ENCODE measurements at regions not wholly inside any gene's neighbourhood (a gene's known extent, or its start where the extent isn't known, plus 50 kb on each side); places are given as distances from the start of the nearest gene placed in this dataset.

DNA sequence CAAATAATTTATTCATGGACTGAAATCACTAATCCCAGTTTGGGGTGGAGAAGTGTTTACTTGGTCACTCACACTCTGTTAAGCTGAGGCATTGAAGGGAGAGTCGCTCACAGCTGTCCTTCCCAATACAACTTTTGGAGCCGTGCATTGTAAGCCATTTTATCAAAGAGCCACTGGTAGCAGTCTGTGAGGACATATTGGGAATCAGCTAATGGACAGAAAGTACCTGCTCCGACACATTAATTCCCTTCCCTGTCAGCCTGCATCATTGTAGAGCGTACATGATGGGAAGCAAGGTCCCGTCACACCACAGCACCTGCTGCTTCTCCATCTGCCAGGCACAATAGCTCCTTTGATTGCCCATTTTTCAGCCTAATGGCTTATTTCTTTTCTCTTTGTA is 643.2 kb downstream of the SQOR start:
- Histone ChIP-seq H3K36me3 (ENCODE audit: control insufficient read depth in 2 of 2, insufficient read depth in 2 of 2, low read length in 1 of 2) (no peaks in the 10 kb centered on the region), H3K4me3 (ENCODE audit: low read length in 2 of 2) (no peak overlapping the region), H3K27ac (ENCODE audit: low read depth in 1 of 2, low read length in 1 of 2) (no peak overlapping the region), H3K9me3 (ENCODE audit: control insufficient read depth in 2 of 2, insufficient read depth in 1 of 2, low read length in 1 of 2) (no peaks in the 10 kb centered on the region), H3K27me3 (ENCODE audit: control insufficient read depth in 2 of 2, insufficient read depth in 1 of 2, low read length in 1 of 2) (no peaks in the 10 kb centered on the region), H3K4me1 (ENCODE audit: control insufficient read depth in 2 of 2, insufficient read depth in 2 of 2, low read length in 2 of 2) (no peaks in the 10 kb centered on the region)
- 94% methylated on average over 5 of the region's 5 CpGs for WGBS
- DNase-seq (ENCODE audit: low read depth in 6 of 9, low spot score in 9 of 9): no peak

GRCh38 chr15:46278486-46279090 is 643.8 kb downstream of the SQOR start:
- 92% methylated on average over 5 of the region's 5 CpGs for WGBS
- no peaks in the 10 kb centered on the region for H3K9me3 ChIP-seq (ENCODE audit: control insufficient read depth in 2 of 2, insufficient read depth in 1 of 2, low read length in 1 of 2)
- H3K27ac ChIP-seq (ENCODE audit: low read depth in 1 of 2, low read length in 1 of 2): no peak overlapping the region
- no peaks in the 10 kb centered on the region for H3K27me3 ChIP-seq (ENCODE audit: control insufficient read depth in 2 of 2, insufficient read depth in 1 of 2, low read length in 1 of 2)
- no peak for DNase-seq (ENCODE audit: low read depth in 6 of 9, low spot score in 9 of 9)
- H3K36me3 ChIP-seq (ENCODE audit: control insufficient read depth in 2 of 2, insufficient read depth in 2 of 2, low read length in 1 of 2): no peaks in the 10 kb centered on the region
- H3K4me3 ChIP-seq (ENCODE audit: low read length in 2 of 2): no peak overlapping the region
- no peaks in the 10 kb centered on the region for H3K4me1 ChIP-seq (ENCODE audit: control insufficient read depth in 2 of 2, insufficient read depth in 2 of 2, low read length in 2 of 2)

DNA sequence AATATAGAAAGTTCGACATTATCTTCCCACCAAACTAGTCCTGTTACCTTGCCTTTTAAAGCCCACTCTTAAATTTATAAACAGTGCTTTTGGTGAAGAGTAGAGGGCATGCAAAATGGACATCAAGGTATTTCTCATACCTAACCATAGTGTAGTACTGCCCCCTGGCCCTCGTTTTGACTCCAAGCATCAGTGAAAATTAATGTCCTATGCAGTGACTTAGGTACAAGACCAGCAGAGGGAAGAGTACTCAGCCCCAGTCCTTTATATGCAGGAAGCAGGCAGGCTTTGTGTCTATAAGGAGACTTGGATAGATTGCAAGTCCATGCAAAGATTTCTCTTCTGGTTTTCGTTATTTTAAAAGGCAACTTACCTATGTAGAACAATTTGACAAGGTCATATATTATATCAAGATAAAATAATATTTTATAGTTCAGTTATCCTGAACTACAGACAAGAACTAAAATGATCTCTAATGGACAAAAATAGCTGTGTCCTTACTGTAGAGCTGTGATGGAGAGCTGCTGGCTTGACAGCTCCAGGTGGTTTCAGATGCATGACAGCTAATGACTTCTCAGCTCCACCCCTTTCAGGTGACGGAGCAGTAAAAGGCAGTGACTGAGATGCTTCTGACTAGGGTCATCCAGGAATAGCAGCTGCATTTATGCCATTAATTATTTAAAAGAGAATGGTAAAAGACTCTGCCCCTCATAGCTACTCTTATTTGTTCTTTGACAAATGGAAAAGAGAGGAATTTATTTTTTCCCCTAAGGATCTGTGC is 646.1 kb downstream of the SQOR start:
- no peak for DNase-seq (ENCODE audit: low read depth in 6 of 9, low spot score in 9 of 9)
- no peaks in the 10 kb centered on the region for H3K9me3 ChIP-seq (ENCODE audit: control insufficient read depth in 2 of 2, insufficient read depth in 1 of 2, low read length in 1 of 2)
- WGBS: 60% methylated on average over 4 of the region's 4 CpGs

GRCh38 chr15:46293550-46293949 is 658.7 kb downstream of the SQOR start:
- Histone ChIP-seq H3K4me3 (ENCODE audit: low read length in 2 of 2) (no peak overlapping the region), H3K27ac (ENCODE audit: low read depth in 1 of 2, low read length in 1 of 2) (no peak overlapping the region), H3K4me1 (ENCODE audit: control insufficient read depth in 2 of 2, insufficient read depth in 2 of 2, low read length in 2 of 2) (no peaks in the 10 kb centered on the region), H3K27me3 (ENCODE audit: control insufficient read depth in 2 of 2, insufficient read depth in 1 of 2, low read length in 1 of 2) (no peaks in the 10 kb centered on the region), H3K36me3 (ENCODE audit: control insufficient read depth in 2 of 2, insufficient read depth in 2 of 2, low read length in 1 of 2) (no peaks in the 10 kb centered on the region), H3K9me3 (ENCODE audit: control insufficient read depth in 2 of 2, insufficient read depth in 1 of 2, low read length in 1 of 2) (peaks cover 0 to 4% of the 10 kb centered on the region in 2 donors)
- 93% methylated on average over 3 of the region's 3 CpGs for WGBS
- DNase-seq (ENCODE audit: low read depth in 6 of 9, low spot score in 9 of 9): no peak

More for the DNA sequence above, 646.1 kb downstream of the SQOR start:
- Histone ChIP-seq H3K27ac (ENCODE audit: low read depth in 1 of 2, low read length in 1 of 2) (no peak overlapping the region), H3K4me3 (ENCODE audit: low read length in 2 of 2) (no peak overlapping the region), H3K27me3 (ENCODE audit: control insufficient read depth in 2 of 2, insufficient read depth in 1 of 2, low read length in 1 of 2) (no peaks in the 10 kb centered on the region), H3K4me1 (ENCODE audit: control insufficient read depth in 2 of 2, insufficient read depth in 2 of 2, low read length in 2 of 2) (no peaks in the 10 kb centered on the region), H3K36me3 (ENCODE audit: control insufficient read depth in 2 of 2, insufficient read depth in 2 of 2, low read length in 1 of 2) (no peaks in the 10 kb centered on the region)

- no peaks in the 10 kb centered on the region for H3K4me1 ChIP-seq (ENCODE audit: control insufficient read depth in 2 of 2, insufficient read depth in 2 of 2, low read length in 2 of 2)
- whole genome bisulfite sequencing: 83% methylated on average over 8 of the region's 8 CpGs
- DNase-seq (ENCODE audit: low read depth in 6 of 9, low spot score in 9 of 9): no peak
- no peaks in the 10 kb centered on the region for H3K27me3 ChIP-seq (ENCODE audit: control insufficient read depth in 2 of 2, insufficient read depth in 1 of 2, low read length in 1 of 2)
- no peaks in the 10 kb centered on the region for H3K36me3 ChIP-seq (ENCODE audit: control insufficient read depth in 2 of 2, insufficient read depth in 2 of 2, low read length in 1 of 2)
- no peak overlapping the region for H3K4me3 ChIP-seq (ENCODE audit: low read length in 2 of 2)
- H3K27ac ChIP-seq (ENCODE audit: low read depth in 1 of 2, low read length in 1 of 2): no peak overlapping the region
- H3K9me3 ChIP-seq (ENCODE audit: control insufficient read depth in 2 of 2, insufficient read depth in 1 of 2, low read length in 1 of 2): no peaks in the 10 kb centered on the region
Measured at GRCh38 chr15:46296002-46296401, 661.2 kb downstream of the SQOR start.

DNA sequence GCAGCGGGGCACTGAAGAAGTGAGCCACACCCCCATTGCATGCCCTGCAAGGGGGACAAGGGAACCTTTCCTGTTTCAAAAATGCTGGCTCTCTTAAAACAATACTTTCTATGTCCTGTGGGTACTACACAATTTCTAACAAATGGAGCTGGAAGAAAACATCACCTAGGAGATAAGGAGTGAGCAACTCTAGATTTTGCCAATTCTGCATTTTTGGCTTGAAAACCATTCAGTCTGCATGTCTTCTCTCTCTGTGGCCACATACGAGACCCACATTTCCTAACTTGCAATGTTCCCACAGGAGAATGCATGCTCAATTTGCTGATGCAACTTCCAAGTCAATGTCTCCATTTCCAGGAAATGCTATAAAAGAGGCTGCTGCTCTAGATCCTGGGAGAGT is 662.0 kb downstream of the SQOR start:
- no peak for DNase-seq (ENCODE audit: low read depth in 6 of 9, low spot score in 9 of 9)
- H3K9me3 ChIP-seq (ENCODE audit: control insufficient read depth in 2 of 2, insufficient read depth in 1 of 2, low read length in 1 of 2): no peaks in the 10 kb centered on the region
- no peaks in the 10 kb centered on the region for H3K4me1 ChIP-seq (ENCODE audit: control insufficient read depth in 2 of 2, insufficient read depth in 2 of 2, low read length in 2 of 2)
- no peak overlapping the region for H3K27ac ChIP-seq (ENCODE audit: low read depth in 1 of 2, low read length in 1 of 2)
- 92% methylated on average over 2 of the region's 2 CpGs for WGBS
- H3K27me3 ChIP-seq (ENCODE audit: control insufficient read depth in 2 of 2, insufficient read depth in 1 of 2, low read length in 1 of 2): no peaks in the 10 kb centered on the region
- H3K36me3 ChIP-seq (ENCODE audit: control insufficient read depth in 2 of 2, insufficient read depth in 2 of 2, low read length in 1 of 2): no peaks in the 10 kb centered on the region
- H3K4me3 ChIP-seq (ENCODE audit: low read length in 2 of 2): no peak overlapping the region

DNA sequence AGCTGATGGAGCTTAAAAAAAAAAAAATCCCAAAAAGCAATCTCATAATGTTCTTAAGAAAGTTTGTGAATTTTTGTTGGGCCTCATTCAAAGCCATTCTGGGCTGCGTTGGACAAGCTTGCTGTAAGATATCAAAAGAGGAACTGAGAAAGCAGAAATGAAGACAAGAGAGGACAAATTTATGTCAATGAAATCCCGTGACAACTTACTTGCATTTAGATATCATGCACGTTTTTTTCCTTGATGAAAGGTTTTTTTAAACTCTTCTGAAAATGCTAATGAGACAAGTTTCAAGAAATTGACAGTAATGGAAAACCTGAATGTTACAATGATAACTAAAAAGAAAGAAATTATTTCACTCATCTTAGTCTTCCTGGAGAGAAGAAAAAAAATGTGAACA is 662.9 kb downstream of the SQOR start:
- DNase-seq (ENCODE audit: low read depth in 6 of 9, low spot score in 9 of 9): no peak
- H3K4me3 ChIP-seq (ENCODE audit: low read length in 2 of 2): no peak overlapping the region
- no peaks in the 10 kb centered on the region for H3K27me3 ChIP-seq (ENCODE audit: control insufficient read depth in 2 of 2, insufficient read depth in 1 of 2, low read length in 1 of 2)
- no peaks in the 10 kb centered on the region for H3K36me3 ChIP-seq (ENCODE audit: control insufficient read depth in 2 of 2, insufficient read depth in 2 of 2, low read length in 1 of 2)
- H3K4me1 ChIP-seq (ENCODE audit: control insufficient read depth in 2 of 2, insufficient read depth in 2 of 2, low read length in 2 of 2): no peaks in the 10 kb centered on the region
- no peak overlapping the region for H3K27ac ChIP-seq (ENCODE audit: low read depth in 1 of 2, low read length in 1 of 2)
- no peaks in the 10 kb centered on the region for H3K9me3 ChIP-seq (ENCODE audit: control insufficient read depth in 2 of 2, insufficient read depth in 1 of 2, low read length in 1 of 2)
- 12% methylated on average over 3 of the region's 3 CpGs for WGBS

- Histone ChIP-seq H3K27me3 (ENCODE audit: control insufficient read depth in 2 of 2, insufficient read depth in 1 of 2, low read length in 1 of 2) (no peaks in the 10 kb centered on the region), H3K27ac (ENCODE audit: low read depth in 1 of 2, low read length in 1 of 2) (no peak overlapping the region), H3K9me3 (ENCODE audit: control insufficient read depth in 2 of 2, insufficient read depth in 1 of 2, low read length in 1 of 2) (no peaks in the 10 kb centered on the region), H3K4me3 (ENCODE audit: low read length in 2 of 2) (no peak overlapping the region), H3K36me3 (ENCODE audit: control insufficient read depth in 2 of 2, insufficient read depth in 2 of 2, low read length in 1 of 2) (no peaks in the 10 kb centered on the region), H3K4me1 (ENCODE audit: control insufficient read depth in 2 of 2, insufficient read depth in 2 of 2, low read length in 2 of 2) (no peaks in the 10 kb centered on the region)
- DNase-seq (ENCODE audit: low read depth in 6 of 9, low spot score in 9 of 9): no peak
- 88% methylated on average over 6 of the region's 6 CpGs for WGBS
Measured at GRCh38 chr15:46300716-46301115, 665.9 kb downstream of the SQOR start.

DNA sequence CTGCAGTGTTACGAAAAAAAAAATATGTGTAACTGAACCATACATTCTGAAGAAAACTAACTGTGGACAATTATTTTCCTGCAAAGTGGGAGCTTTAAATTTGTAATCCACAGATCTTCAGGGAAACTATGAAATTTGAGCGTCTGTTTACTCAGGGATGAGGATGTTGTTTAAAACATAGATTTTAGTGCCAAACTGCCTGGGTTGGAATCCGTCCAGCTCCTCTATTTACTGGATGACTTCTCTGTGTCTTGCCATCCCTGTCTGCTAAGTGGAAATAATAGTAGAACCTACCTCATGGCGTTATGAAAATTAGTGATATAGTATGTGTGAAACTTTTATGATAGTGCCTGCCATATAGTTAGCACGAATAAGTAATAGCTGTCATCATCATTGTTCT is 666.5 kb downstream of the SQOR start:
- no peaks in the 10 kb centered on the region for H3K4me1 ChIP-seq (ENCODE audit: control insufficient read depth in 2 of 2, insufficient read depth in 2 of 2, low read length in 2 of 2)
- H3K9me3 ChIP-seq (ENCODE audit: control insufficient read depth in 2 of 2, insufficient read depth in 1 of 2, low read length in 1 of 2): no peaks in the 10 kb centered on the region
- WGBS: 76% methylated on average over 5 of the region's 5 CpGs
- no peak overlapping the region for H3K4me3 ChIP-seq (ENCODE audit: low read length in 2 of 2)
- H3K36me3 ChIP-seq (ENCODE audit: control insufficient read depth in 2 of 2, insufficient read depth in 2 of 2, low read length in 1 of 2): no peaks in the 10 kb centered on the region
- H3K27me3 ChIP-seq (ENCODE audit: control insufficient read depth in 2 of 2, insufficient read depth in 1 of 2, low read length in 1 of 2): no peaks in the 10 kb centered on the region
- DNase-seq (ENCODE audit: low read depth in 6 of 9, low spot score in 9 of 9): no peak
- H3K27ac ChIP-seq (ENCODE audit: low read depth in 1 of 2, low read length in 1 of 2): no peak overlapping the region

Measured in thymus (tissue), 11 donors.